ENCODE measurements at regions not wholly inside any gene's neighbourhood (a gene's known extent, or its start where the extent isn't known, plus 50 kb on each side); places are given as distances from the start of the nearest gene placed in this dataset.
"Not testable (repeated sequence)": the region's sequence is repeated elsewhere in the genome, so short reads cannot be mapped to it uniquely, and the experiment has no call there.

- H3K27ac ChIP-seq (ENCODE audit: control insufficient read depth, insufficient read depth, low read length), result no peak overlapping the region
These were observed 113.3 kb upstream of the CAST start for GRCh38 chr5:96548905-96549304.

GRCh38 chr5:96560857-96561256 lies 101.3 kb upstream of the CAST start:
- dilution Hi-C loops (cut with MboI; ENCODE audit: extremely low pct_ligation_motif_present, low sequenced_read_pairs); FAIRE-seq: not testable (repeated sequence)

More at GRCh38 chr5:96548905-96549304, 113.3 kb upstream of the CAST start:
- H3K9me1 ChIP-seq (ENCODE audit: control insufficient read depth, extremely low read depth, insufficient read depth, low read length), result no peaks in the 10 kb centered on the region
- no peak for DNase-seq (ENCODE audit: low read depth, low spot score)
- H3K79me2 ChIP-seq (ENCODE audit: control insufficient read depth, insufficient read depth, low read length), result no peaks in the 10 kb centered on the region
- H3K4me3 ChIP-seq (ENCODE audit: control insufficient read depth in 2 of 3, extremely low read depth in 1 of 3, insufficient read depth in 2 of 3, low read depth in 1 of 3, low read length in 3 of 3), result no peak overlapping the region
- H2AFZ ChIP-seq (ENCODE audit: control insufficient read depth, low read length), result no peak overlapping the region
- peaks cover 6% of the 10 kb centered on the region for H3K4me1 ChIP-seq (ENCODE audit: control insufficient read depth, extremely low read depth, insufficient read depth, low read length)
- dilution Hi-C loops (cut with MboI; ENCODE audit: extremely low pct_ligation_motif_present, low sequenced_read_pairs), result no loop called here
- peaks cover 3% of the 10 kb centered on the region for H3K27me3 ChIP-seq (ENCODE audit: control insufficient read depth, extremely low read depth, insufficient read depth, low read length)
- no peak overlapping the region for H3K4me2 ChIP-seq (ENCODE audit: control insufficient read depth, extremely low read depth, insufficient read depth, low read depth, low read length)
- no peaks in the 10 kb centered on the region for H4K20me1 ChIP-seq (ENCODE audit: control insufficient read depth, extremely low read depth, insufficient read depth, low read length)
- no peak for FAIRE-seq
- no peaks in the 10 kb centered on the region for H3K36me3 ChIP-seq (ENCODE audit: control insufficient read depth in 2 of 2, extremely low read depth in 1 of 2, insufficient read depth in 2 of 2, low read length in 2 of 2)
- no peaks in the 10 kb centered on the region for H3K9me3 ChIP-seq (ENCODE audit: control insufficient read depth, low read depth, low read length)
- no peak for TF ChIP-seq EZH2 (IDR thresholded peaks at IDR 0.05; ENCODE audit: low read length)
- TF ChIP-seq, protein P1, sequence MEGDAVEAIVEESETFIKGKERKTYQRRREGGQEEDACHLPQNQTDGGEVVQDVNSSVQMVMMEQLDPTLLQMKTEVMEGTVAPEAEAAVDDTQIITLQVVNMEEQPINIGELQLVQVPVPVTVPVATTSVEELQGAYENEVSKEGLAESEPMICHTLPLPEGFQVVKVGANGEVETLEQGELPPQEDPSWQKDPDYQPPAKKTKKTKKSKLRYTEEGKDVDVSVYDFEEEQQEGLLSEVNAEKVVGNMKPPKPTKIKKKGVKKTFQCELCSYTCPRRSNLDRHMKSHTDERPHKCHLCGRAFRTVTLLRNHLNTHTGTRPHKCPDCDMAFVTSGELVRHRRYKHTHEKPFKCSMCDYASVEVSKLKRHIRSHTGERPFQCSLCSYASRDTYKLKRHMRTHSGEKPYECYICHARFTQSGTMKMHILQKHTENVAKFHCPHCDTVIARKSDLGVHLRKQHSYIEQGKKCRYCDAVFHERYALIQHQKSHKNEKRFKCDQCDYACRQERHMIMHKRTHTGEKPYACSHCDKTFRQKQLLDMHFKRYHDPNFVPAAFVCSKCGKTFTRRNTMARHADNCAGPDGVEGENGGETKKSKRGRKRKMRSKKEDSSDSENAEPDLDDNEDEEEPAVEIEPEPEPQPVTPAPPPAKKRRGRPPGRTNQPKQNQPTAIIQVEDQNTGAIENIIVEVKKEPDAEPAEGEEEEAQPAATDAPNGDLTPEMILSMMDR (optimal IDR thresholded peaks at IDR 0.05 in 1 of 3, IDR thresholded peaks at IDR 0.05 in 1 of 3, conservative IDR thresholded peaks at IDR 0.05 in 1 of 3; ENCODE audit: extremely low read depth in 1 of 3, insufficient read depth in 2 of 3, low read length in 3 of 3), result no peak
- no peak overlapping the region for H3K9ac ChIP-seq (ENCODE audit: control insufficient read depth, extremely low read depth, insufficient read depth, low read length)

GRCh38 chr5:96562614-96563013 lies 99.6 kb upstream of the CAST start:
- Histone ChIP-seq H3K9ac (ENCODE audit: control insufficient read depth, extremely low read depth, insufficient read depth, low read length) (no peak overlapping the region), H3K36me3 (ENCODE audit: control insufficient read depth in 2 of 2, extremely low read depth in 1 of 2, insufficient read depth in 2 of 2, low read length in 2 of 2) (no peaks in the 10 kb centered on the region), H3K9me1 (ENCODE audit: control insufficient read depth, extremely low read depth, insufficient read depth, low read length) (no peaks in the 10 kb centered on the region), H3K27me3 (ENCODE audit: control insufficient read depth, extremely low read depth, insufficient read depth, low read length) (no peaks in the 10 kb centered on the region), H3K4me3 (ENCODE audit: control insufficient read depth in 2 of 3, extremely low read depth in 1 of 3, insufficient read depth in 2 of 3, low read depth in 1 of 3, low read length in 3 of 3) (no peak overlapping the region), H3K27ac (ENCODE audit: control insufficient read depth, insufficient read depth, low read length) (no peak overlapping the region), H4K20me1 (ENCODE audit: control insufficient read depth, extremely low read depth, insufficient read depth, low read length) (no peaks in the 10 kb centered on the region), H3K4me1 (ENCODE audit: control insufficient read depth, extremely low read depth, insufficient read depth, low read length) (peaks cover 14% of the 10 kb centered on the region), H3K9me3 (ENCODE audit: control insufficient read depth, low read depth, low read length) (no peaks in the 10 kb centered on the region), H3K4me2 (ENCODE audit: control insufficient read depth, extremely low read depth, insufficient read depth, low read depth, low read length) (no peak overlapping the region), H3K79me2 (ENCODE audit: control insufficient read depth, insufficient read depth, low read length) (no peaks in the 10 kb centered on the region), H2AFZ (ENCODE audit: control insufficient read depth, low read length) (no peak overlapping the region)
- TF ChIP-seq EZH2 (IDR thresholded peaks at IDR 0.05; ENCODE audit: low read length), result no peak
- TF ChIP-seq, protein P1 (optimal IDR thresholded peaks at IDR 0.05 in 1 of 3, IDR thresholded peaks at IDR 0.05 in 1 of 3, conservative IDR thresholded peaks at IDR 0.05 in 1 of 3; ENCODE audit: extremely low read depth in 1 of 3, insufficient read depth in 2 of 3, low read length in 3 of 3), result no peak
- FAIRE-seq, result no peak
- DNase-seq (ENCODE audit: low read depth, low spot score), result no peak
- dilution Hi-C loops (cut with MboI; ENCODE audit: extremely low pct_ligation_motif_present, low sequenced_read_pairs), result no loop called here

More at GRCh38 chr5:96560857-96561256, 101.3 kb upstream of the CAST start:
- not testable (repeated sequence) for H3K4me2 ChIP-seq (ENCODE audit: control insufficient read depth, extremely low read depth, insufficient read depth, low read depth, low read length); H3K27ac ChIP-seq (ENCODE audit: control insufficient read depth, insufficient read depth, low read length); H3K4me3 ChIP-seq (ENCODE audit: control insufficient read depth in 2 of 3, extremely low read depth in 1 of 3, insufficient read depth in 2 of 3, low read depth in 1 of 3, low read length in 3 of 3); H3K4me1 ChIP-seq (ENCODE audit: control insufficient read depth, extremely low read depth, insufficient read depth, low read length); H3K27me3 ChIP-seq (ENCODE audit: control insufficient read depth, extremely low read depth, insufficient read depth, low read length); H2AFZ ChIP-seq (ENCODE audit: control insufficient read depth, low read length); H3K9me1 ChIP-seq (ENCODE audit: control insufficient read depth, extremely low read depth, insufficient read depth, low read length); H3K9me3 ChIP-seq (ENCODE audit: control insufficient read depth, low read depth, low read length); H4K20me1 ChIP-seq (ENCODE audit: control insufficient read depth, extremely low read depth, insufficient read depth, low read length); H3K9ac ChIP-seq (ENCODE audit: control insufficient read depth, extremely low read depth, insufficient read depth, low read length); H3K79me2 ChIP-seq (ENCODE audit: control insufficient read depth, insufficient read depth, low read length); DNase-seq (ENCODE audit: low read depth, low spot score); H3K36me3 ChIP-seq (ENCODE audit: control insufficient read depth in 2 of 2, extremely low read depth in 1 of 2, insufficient read depth in 2 of 2, low read length in 2 of 2)

Data from keratinocyte (primary cell).